ENCODE measurements at regions not wholly inside any gene's neighbourhood (a gene's known extent, or its start where the extent isn't known, plus 50 kb on each side); places are given as distances from the start of the nearest gene placed in this dataset.

- TF ChIP-seq CTCF (IDR thresholded peaks at IDR 0.05; ENCODE audit: low read depth, low read length) (no peak), POLR2A (IDR thresholded peaks at IDR 0.05; ENCODE audit: extremely low read depth, insufficient read length) (no peak), MAX (IDR thresholded peaks at IDR 0.05; ENCODE audit: low read depth, low read length) (no peak), MYC (IDR thresholded peaks at IDR 0.05; ENCODE audit: low read depth, low read length) (no peak)
Observed at GRCh38 chr2:143909577-143910353, 610.2 kb downstream of the ZEB2 start.
